HG02763 (cell line): ENCODE measurements at regions not wholly inside any gene's neighbourhood (a gene's known extent, or its start where the extent isn't known, plus 50 kb on each side); places are given as distances from the start of the nearest gene placed in this dataset.

Experiments used
- ATAC-seq: cut with Tn5 transposase; IDR thresholded peaks from one replicate; pipeline ENCODE4 v1.9.1; 2021; ENCODE audit warnings: mild to moderate bottlenecking, moderate library complexity; ENCODE audit not compliant: unreplicated experiment

GRCh38 chr6:134744301-134744700, 205.6 kb downstream of the ALDH8A1 start:
- ATAC-seq: no peak

- ATAC-seq: no peak
Measured at GRCh38 chr6:134741200-134741536, 208.7 kb downstream of the ALDH8A1 start.

GRCh38 chr6:134740473-134741199, 209.3 kb downstream of the ALDH8A1 start:
- no peak for ATAC-seq

GRCh38 chr6:134740027-134740373, 209.9 kb downstream of the ALDH8A1 start:
- ATAC-seq: no peak

- ATAC-seq: no peak
Measured at GRCh38 chr6:134739299-134740026, 210.4 kb downstream of the ALDH8A1 start.

- ATAC-seq: no peak
Measured at GRCh38 chr6:134738211-134738885, 211.6 kb downstream of the ALDH8A1 start.

GRCh38 chr6:134735461-134735860, 214.4 kb downstream of the ALDH8A1 start:
- ATAC-seq: no peak

GRCh38 chr6:134734312-134734869, 215.5 kb downstream of the ALDH8A1 start:
- no peak for ATAC-seq

GRCh38 chr6:134733801-134734200, 216.1 kb downstream of the ALDH8A1 start:
- ATAC-seq: no peak

- no peak for ATAC-seq
Measured at GRCh38 chr6:134732763-134733162, 217.1 kb downstream of the ALDH8A1 start.

GRCh38 chr6:134731615-134732014, 218.3 kb downstream of the ALDH8A1 start:
- no peak for ATAC-seq

GRCh38 chr6:134730013-134730412, 219.9 kb downstream of the ALDH8A1 start:
- ATAC-seq: no peak

GRCh38 chr6:134729561-134729960, 220.3 kb downstream of the ALDH8A1 start:
- ATAC-seq: no peak

GRCh38 chr6:134727081-134727480, 222.8 kb downstream of the ALDH8A1 start:
- no peak for ATAC-seq

- no peak for ATAC-seq
Measured at GRCh38 chr6:134725590-134725989, 224.3 kb downstream of the ALDH8A1 start.

- no peak for ATAC-seq
Measured at GRCh38 chr6:134724771-134725340, 225.0 kb downstream of the ALDH8A1 start.

GRCh38 chr6:134723081-134723871, 226.6 kb downstream of the ALDH8A1 start:
- ATAC-seq: no peak

- no peak for ATAC-seq
Measured at GRCh38 chr6:134722200-134722870, 227.6 kb downstream of the ALDH8A1 start.

- no peak for ATAC-seq
Measured at GRCh38 chr6:134721060-134721405, 228.9 kb downstream of the ALDH8A1 start.
